Chondrocyte (in vitro differentiated cells): ENCODE measurements at regions not wholly inside any gene's neighbourhood (a gene's known extent, or its start where the extent isn't known, plus 50 kb on each side); places are given as distances from the start of the nearest gene placed in this dataset.

Experiments used
- DNase-seq: peaks from one replicate; pipeline ENCODE4 v3.0.0; 2021; ENCODE audit warnings: mixed read lengths, low spot score
- H3K27ac Mint-ChIP-seq: one replicate; pipeline ENCODE4 v1.8.0; 2021; ENCODE audit warnings: mild to moderate bottlenecking, moderate library complexity, mixed read lengths; ENCODE audit not compliant: unreplicated experiment
- H3K27me3 Mint-ChIP-seq: 2 replicates; pipeline ENCODE4 v1.8.0; 2021; ENCODE audit warnings: low read depth, mixed read lengths
- H3K36me3 Mint-ChIP-seq: 2 replicates; pipeline ENCODE4 v1.8.0; 2021; ENCODE audit warnings: low read depth, mixed read lengths
- H3K4me1 Mint-ChIP-seq: 2 replicates; pipeline ENCODE4 v1.8.0; 2021; ENCODE audit warnings: low read depth, mild to moderate bottlenecking, mixed read lengths
- H3K4me3 Mint-ChIP-seq: one replicate; pipeline ENCODE4 v1.8.0; 2021; ENCODE audit warnings: mild to moderate bottlenecking, moderate library complexity, mixed read lengths; ENCODE audit not compliant: unreplicated experiment
- H3K9me3 Mint-ChIP-seq: 2 replicates; pipeline ENCODE4 v1.8.0; 2021; ENCODE audit warnings: low read depth, mixed read lengths
- TF ChIP-seq, protein P1 (sequence below): fragments of 200-600 bp; sonication (generic); IDR thresholded peaks from 2 replicates; pipeline ENCODE4 v1.5.0; 2021; ENCODE audit warnings: antibody characterized with exemption, mild to moderate bottlenecking, moderate library complexity

DNA sequence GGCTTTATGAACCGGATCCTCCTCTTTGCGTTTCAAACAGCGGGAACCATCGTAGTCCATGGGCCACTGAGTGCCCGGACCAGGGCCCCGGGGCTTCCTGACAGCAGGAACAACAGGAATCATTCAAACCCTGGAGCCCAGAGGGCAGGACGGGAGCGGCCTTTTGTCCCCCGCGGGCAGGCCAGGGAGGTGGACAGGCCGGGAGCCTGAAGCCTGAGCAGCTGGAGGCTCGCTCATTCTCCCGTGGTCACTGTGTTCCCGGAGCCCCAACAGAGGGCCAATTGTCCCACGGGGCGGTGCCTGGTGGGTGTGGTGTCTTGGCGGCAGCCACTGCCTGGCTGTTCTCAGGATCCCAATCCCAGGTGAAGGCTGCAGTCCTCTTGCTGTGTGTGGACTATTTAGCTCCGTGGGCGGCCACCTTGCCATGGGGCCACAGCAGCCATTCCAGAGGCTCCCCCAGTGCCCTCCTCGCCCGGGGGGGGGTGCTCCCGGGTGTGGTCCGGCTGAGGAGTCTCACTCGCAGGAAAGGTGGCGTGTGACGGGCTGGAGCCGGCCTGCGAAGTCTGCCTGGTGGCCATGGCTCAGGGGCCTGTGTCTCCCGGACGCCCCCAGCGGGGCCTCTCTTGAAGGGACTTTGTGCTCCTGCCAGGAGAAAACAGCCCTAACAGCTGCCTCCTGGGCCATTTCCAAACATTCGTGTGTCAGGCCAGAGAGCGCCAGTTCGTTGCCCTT, 77.2 kb upstream of the BHLHE23 start:
- Mint-ChIP-seq H3K36me3 (no peaks in the 10 kb centered on the region), H3K9me3 (peaks cover 8% of the 10 kb centered on the region), H3K27ac (no peak overlapping the region), H3K4me1 (no peaks in the 10 kb centered on the region), H3K4me3 (no peak overlapping the region), H3K27me3 (peaks cover 32% of the 10 kb centered on the region)
- TF ChIP-seq, protein P1, sequence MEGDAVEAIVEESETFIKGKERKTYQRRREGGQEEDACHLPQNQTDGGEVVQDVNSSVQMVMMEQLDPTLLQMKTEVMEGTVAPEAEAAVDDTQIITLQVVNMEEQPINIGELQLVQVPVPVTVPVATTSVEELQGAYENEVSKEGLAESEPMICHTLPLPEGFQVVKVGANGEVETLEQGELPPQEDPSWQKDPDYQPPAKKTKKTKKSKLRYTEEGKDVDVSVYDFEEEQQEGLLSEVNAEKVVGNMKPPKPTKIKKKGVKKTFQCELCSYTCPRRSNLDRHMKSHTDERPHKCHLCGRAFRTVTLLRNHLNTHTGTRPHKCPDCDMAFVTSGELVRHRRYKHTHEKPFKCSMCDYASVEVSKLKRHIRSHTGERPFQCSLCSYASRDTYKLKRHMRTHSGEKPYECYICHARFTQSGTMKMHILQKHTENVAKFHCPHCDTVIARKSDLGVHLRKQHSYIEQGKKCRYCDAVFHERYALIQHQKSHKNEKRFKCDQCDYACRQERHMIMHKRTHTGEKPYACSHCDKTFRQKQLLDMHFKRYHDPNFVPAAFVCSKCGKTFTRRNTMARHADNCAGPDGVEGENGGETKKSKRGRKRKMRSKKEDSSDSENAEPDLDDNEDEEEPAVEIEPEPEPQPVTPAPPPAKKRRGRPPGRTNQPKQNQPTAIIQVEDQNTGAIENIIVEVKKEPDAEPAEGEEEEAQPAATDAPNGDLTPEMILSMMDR: no peak
- peak; percentile 67 for DNase-seq

DNA sequence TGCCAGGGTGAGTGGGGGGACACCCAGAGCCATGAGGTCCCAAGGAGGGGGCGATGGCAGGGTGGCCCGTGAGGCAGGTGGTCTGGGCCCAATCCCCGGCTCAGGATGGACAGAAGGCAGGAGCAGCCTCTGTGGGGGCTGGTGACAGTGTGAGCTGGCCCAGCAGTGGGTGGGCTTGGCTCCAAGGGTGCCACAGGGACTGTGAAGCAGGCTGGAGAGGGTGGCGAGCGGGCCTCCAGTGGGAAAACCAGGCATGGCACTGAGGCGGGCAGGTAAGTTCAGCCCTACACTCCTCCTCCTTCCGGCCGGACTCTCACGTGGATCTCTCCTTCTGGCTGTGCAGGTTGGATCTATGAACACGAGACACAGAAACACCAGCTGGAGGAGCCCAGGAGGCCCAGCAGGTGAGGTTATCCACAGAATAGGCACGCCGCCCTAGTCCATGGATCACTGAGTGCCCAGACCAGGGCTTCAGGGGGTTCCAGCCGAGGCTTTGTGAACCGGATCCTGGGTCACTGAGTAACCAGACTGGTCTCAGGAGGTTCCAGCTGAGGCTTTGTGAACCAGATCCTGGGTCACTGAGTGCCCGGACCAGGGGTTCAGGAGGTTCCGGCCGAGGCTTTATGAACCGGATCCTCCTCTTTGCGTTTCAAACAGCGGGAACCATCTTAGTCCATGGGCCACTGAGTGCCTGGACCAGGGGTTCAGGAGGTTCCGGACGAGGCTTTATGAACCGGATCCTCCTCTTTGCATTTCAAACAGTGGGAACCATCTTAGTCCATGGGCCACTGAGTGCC, 76.4 kb upstream of the BHLHE23 start:
- H3K4me1 Mint-ChIP-seq: no peaks in the 10 kb centered on the region
- H3K9me3 Mint-ChIP-seq: peaks cover 15% of the 10 kb centered on the region
- no peak overlapping the region for H3K4me3 Mint-ChIP-seq
- H3K27me3 Mint-ChIP-seq: peaks cover 28% of the 10 kb centered on the region
- peak; percentile 87 for DNase-seq
- peaks cover 3% of the 10 kb centered on the region for H3K36me3 Mint-ChIP-seq
- H3K27ac Mint-ChIP-seq: no peak overlapping the region
- TF ChIP-seq, protein P1: no peak

DNA sequence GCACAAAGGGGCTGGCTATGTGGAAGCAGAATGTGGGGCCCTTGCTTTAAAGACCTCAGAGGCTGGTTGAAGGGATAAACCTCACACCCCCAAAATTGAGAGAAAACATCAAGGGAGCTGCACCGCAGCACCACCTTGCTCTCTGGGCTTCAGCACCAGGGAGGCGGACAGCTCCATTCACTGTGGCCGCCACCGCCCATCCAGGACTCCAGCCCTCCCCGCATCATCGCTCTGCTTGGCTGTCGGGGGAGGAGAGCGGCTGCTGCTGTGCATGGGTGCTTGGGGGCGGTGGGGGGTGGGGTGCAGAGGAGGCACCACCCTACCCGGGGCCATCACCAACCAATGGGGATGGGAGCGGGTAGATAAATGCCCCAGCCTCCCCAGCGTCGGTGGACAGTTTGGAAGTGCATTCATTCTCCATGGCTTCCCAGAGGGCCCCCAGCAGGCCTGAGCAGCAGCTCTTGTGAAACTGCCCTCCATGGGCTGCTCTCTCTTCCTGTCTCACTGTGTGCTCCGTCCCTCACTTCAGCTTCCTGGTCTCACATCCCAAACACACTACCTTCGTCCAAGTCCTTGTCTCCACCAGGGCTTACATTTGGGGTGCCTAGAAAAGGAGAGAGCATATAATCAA, 75.7 kb upstream of the BHLHE23 start:
- TF ChIP-seq, protein P1: no peak
- Mint-ChIP-seq H3K4me1 (no peaks in the 10 kb centered on the region), H3K27me3 (peaks cover 27% of the 10 kb centered on the region), H3K4me3 (no peak overlapping the region), H3K27ac (no peak overlapping the region), H3K36me3 (peaks cover 3% of the 10 kb centered on the region), H3K9me3 (peaks cover 23% of the 10 kb centered on the region)
- DNase-seq: peak; percentile 83

DNA sequence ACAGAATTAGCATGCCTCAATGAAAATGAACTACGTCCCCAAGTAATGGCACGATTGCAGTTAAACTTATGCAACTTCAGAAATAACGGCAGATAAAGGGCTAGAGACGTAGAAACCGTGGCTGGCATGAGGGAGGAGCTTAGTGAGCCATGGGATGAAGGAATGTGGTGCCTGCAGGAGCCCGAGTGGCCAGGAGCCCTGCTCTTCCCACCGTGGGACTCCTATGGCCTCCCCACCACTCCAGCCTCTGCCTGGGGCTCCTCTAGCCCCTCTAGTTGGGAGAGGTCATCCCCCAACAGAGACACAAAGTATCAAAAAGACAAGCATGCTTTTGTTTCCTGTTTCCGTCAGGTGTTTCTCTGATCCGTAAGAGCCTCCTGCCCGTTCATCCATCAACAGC, 75.1 kb upstream of the BHLHE23 start:
- H3K4me3 Mint-ChIP-seq: no peak overlapping the region

More for the DNA sequence above, 75.1 kb upstream of the BHLHE23 start:
- H3K36me3 Mint-ChIP-seq: peaks cover 3% of the 10 kb centered on the region
- DNase-seq: peak; percentile 46
- TF ChIP-seq, protein P1: no peak
- no peaks in the 10 kb centered on the region for H3K4me1 Mint-ChIP-seq
- no peak overlapping the region for H3K27ac Mint-ChIP-seq
- H3K9me3 Mint-ChIP-seq: peaks cover 28% of the 10 kb centered on the region
- H3K27me3 Mint-ChIP-seq: peaks cover 24% of the 10 kb centered on the region
